ENCODE measurements at regions not wholly inside any gene's neighbourhood (a gene's known extent, or its start where the extent isn't known, plus 50 kb on each side); places are given as distances from the start of the nearest gene placed in this dataset.

- H3K9ac ChIP-seq: no peak overlapping the region
- no peaks in the 10 kb centered on the region for H3K79me2 ChIP-seq (ENCODE audit: insufficient read depth)
- H3K4me1 ChIP-seq (ENCODE audit: control insufficient read depth in 1 of 2, insufficient read depth in 2 of 2, low read depth in 1 of 2, low read length in 1 of 2): no peaks in the 10 kb centered on the region
- ChIA-PET CTCF (no interaction called here), POLR2A (no interaction called here)
- H3K36me3 ChIP-seq (replicated peaks in 1 of 2; ENCODE audit: control insufficient read depth in 1 of 2, insufficient read depth in 2 of 2, low read length in 1 of 2): no peaks in the 10 kb centered on the region
- H3K9me2 ChIP-seq: no peaks in the 10 kb centered on the region
- no peaks in the 10 kb centered on the region for H4K20me1 ChIP-seq (ENCODE audit: insufficient read depth)
- 5% methylated on average over 10 of the region's 11 CpGs for WGBS (ENCODE audit: low lambda C conversion rate)
- no peak for DNase-seq
- H3K27me3 ChIP-seq (ENCODE audit: insufficient read depth): no peaks in the 10 kb centered on the region
- no peaks in the 10 kb centered on the region for H3F3A ChIP-seq (replicated peaks; ENCODE audit: insufficient read depth)
- H3K9me3 ChIP-seq: no peaks in the 10 kb centered on the region
- no peak for TF ChIP-seq CTCF (IDR thresholded peaks at IDR 0.05)
- TF ChIP-seq POLR2AphosphoS5 (IDR thresholded peaks at IDR 0.05; ENCODE audit: low read depth, low read length): no peak
- no peak for TF ChIP-seq JUND (IDR thresholded peaks at IDR 0.05)
- TF ChIP-seq FOXM1 (IDR thresholded peaks at IDR 0.05; ENCODE audit: low read depth): no peak
- no peak for TF ChIP-seq ZBTB33 (IDR thresholded peaks at IDR 0.05; ENCODE audit: borderline replicate concordance, low read depth)
- TF ChIP-seq SMC3 (IDR thresholded peaks at IDR 0.05; ENCODE audit: low read depth, low read length): no peak
- TF ChIP-seq RAD21 (IDR thresholded peaks at IDR 0.05; ENCODE audit: low read length): no peak
- no peak for TF ChIP-seq REST (IDR thresholded peaks at IDR 0.05; ENCODE audit: low read depth, low read length)
- TF ChIP-seq RXRA (IDR thresholded peaks at IDR 0.05; ENCODE audit: borderline replicate concordance, low read depth): no peak
- TF ChIP-seq TCF12 (IDR thresholded peaks at IDR 0.05): no peak
- TF ChIP-seq USF1 (IDR thresholded peaks at IDR 0.05; ENCODE audit: borderline replicate concordance, low read depth): no peak
- no peak overlapping the region for H3K27ac ChIP-seq (ENCODE audit: low read depth in 2 of 2, low read length in 1 of 2)
- H3K4me3 ChIP-seq (ENCODE audit: low read depth in 2 of 2, low read length in 1 of 2): no peak overlapping the region
- H2AFZ ChIP-seq (ENCODE audit: low read depth): no peak overlapping the region
- H3K4me2 ChIP-seq: no peak overlapping the region
Measured at GRCh38 chr5:2894736-2895135, 143.3 kb upstream of the IRX2 start.
